ENCODE measurements at regions not wholly inside any gene's neighbourhood (a gene's known extent, or its start where the extent isn't known, plus 50 kb on each side); places are given as distances from the start of the nearest gene placed in this dataset.

GRCh38 chr6:22056398-22056797, 240.4 kb downstream of the PRL start:
- POLR2A ChIA-PET, result interaction anchor here (0.6 kb wide), 1 partner anchor 467 kb away, joined by 7 read pairs; no protein-coding TSS in a partner anchor
- no peak overlapping the region for H3K4me3 ChIP-seq (ENCODE audit: low read depth in 2 of 2, low read length in 2 of 2)
- H3K27ac ChIP-seq (ENCODE audit: low read length), result no peak overlapping the region
- in situ Hi-C loops (cut with HindIII; ENCODE audit: low pct_unique_long_range_greater_than_20kb, low sequenced_read_pairs) (no loop called here), intact Hi-C loops (cut with micrococcal nuclease; ENCODE audit: unreplicated experiment) (no loop called here)
- no peaks in the 10 kb centered on the region for H3K4me1 ChIP-seq (ENCODE audit: control insufficient read depth, insufficient read depth, low read length)
- H3K27me3 ChIP-seq (ENCODE audit: control insufficient read depth, insufficient read depth, low read length), result no peaks in the 10 kb centered on the region
- ATAC-seq, result no peak
- CTCF ChIA-PET, result no interaction called here
- H3K9me3 ChIP-seq (ENCODE audit: control insufficient read depth, insufficient read depth, low read depth, low read length), result no peaks in the 10 kb centered on the region
- no peaks in the 10 kb centered on the region for H3K36me3 ChIP-seq (ENCODE audit: control insufficient read depth, insufficient read depth, low read length)
- BruUV-seq (replicated peaks), result no TSS peak
- TF ChIP-seq POLR2AphosphoS5 (IDR thresholded peaks at IDR 0.05; ENCODE audit: low read depth, low read length) (no peak), TCF7L2 (IDR thresholded peaks at IDR 0.05; ENCODE audit: low read depth, low read length) (no peak)
- no peak for DNase-seq (ENCODE audit: low read depth, low spot score)

- Histone ChIP-seq H3K9me3 (ENCODE audit: control insufficient read depth, insufficient read depth, low read depth, low read length) (no peaks in the 10 kb centered on the region), H3K4me3 (ENCODE audit: low read depth in 2 of 2, low read length in 2 of 2) (no peak overlapping the region), H3K27me3 (ENCODE audit: control insufficient read depth, insufficient read depth, low read length) (no peaks in the 10 kb centered on the region), H3K36me3 (ENCODE audit: control insufficient read depth, insufficient read depth, low read length) (no peaks in the 10 kb centered on the region), H3K27ac (ENCODE audit: low read length) (no peak overlapping the region), H3K4me1 (ENCODE audit: control insufficient read depth, insufficient read depth, low read length) (no peaks in the 10 kb centered on the region)
- intact Hi-C loops (cut with micrococcal nuclease; ENCODE audit: unreplicated experiment) (no loop called here), in situ Hi-C loops (cut with HindIII; ENCODE audit: low pct_unique_long_range_greater_than_20kb, low sequenced_read_pairs) (no loop called here)
- ATAC-seq (no peak), DNase-seq (ENCODE audit: low read depth, low spot score) (no peak)
- CTCF ChIA-PET, result no interaction called here
- POLR2A ChIA-PET, result no interaction called here
- no peak for TF ChIP-seq POLR2AphosphoS5 (IDR thresholded peaks at IDR 0.05; ENCODE audit: low read depth, low read length)
- no peak for TF ChIP-seq TCF7L2 (IDR thresholded peaks at IDR 0.05; ENCODE audit: low read depth, low read length)
- no peak for TF ChIP-seq REST (IDR thresholded peaks at IDR 0.05; ENCODE audit: insufficient read depth in 1 of 2, low read depth in 2 of 2, low read length in 1 of 2)
- TF ChIP-seq SIN3A (IDR thresholded peaks at IDR 0.05; ENCODE audit: borderline replicate concordance, insufficient read depth, low read depth, low read length), result no peak
- no peak for TF ChIP-seq CTCF (IDR thresholded peaks at IDR 0.05)
- BruUV-seq (replicated peaks), result no TSS peak
Measured at GRCh38 chr6:22057962-22058361, 238.9 kb downstream of the PRL start.

GRCh38 chr6:22059126-22059525, 237.7 kb downstream of the PRL start:
- TF ChIP-seq TCF7L2 (IDR thresholded peaks at IDR 0.05; ENCODE audit: low read depth, low read length) (no peak), POLR2AphosphoS5 (IDR thresholded peaks at IDR 0.05; ENCODE audit: low read depth, low read length) (no peak), CTCF (IDR thresholded peaks at IDR 0.05) (no peak), SIN3A (IDR thresholded peaks at IDR 0.05; ENCODE audit: borderline replicate concordance, insufficient read depth, low read depth, low read length) (no peak), REST (IDR thresholded peaks at IDR 0.05; ENCODE audit: insufficient read depth in 1 of 2, low read depth in 2 of 2, low read length in 1 of 2) (no peak)
- H3K27me3 ChIP-seq (ENCODE audit: control insufficient read depth, insufficient read depth, low read length), result no peaks in the 10 kb centered on the region
- no peaks in the 10 kb centered on the region for H3K36me3 ChIP-seq (ENCODE audit: control insufficient read depth, insufficient read depth, low read length)
- ATAC-seq (no peak), DNase-seq (ENCODE audit: low read depth, low spot score) (no peak)
- in situ Hi-C loops (cut with HindIII; ENCODE audit: low pct_unique_long_range_greater_than_20kb, low sequenced_read_pairs), result no loop called here
- no peak overlapping the region for H3K27ac ChIP-seq (ENCODE audit: low read length)
- no TSS peak for BruUV-seq (replicated peaks)
- intact Hi-C loops (cut with micrococcal nuclease; ENCODE audit: unreplicated experiment), result no loop called here
- no peak overlapping the region for H3K4me3 ChIP-seq (ENCODE audit: low read depth in 2 of 2, low read length in 2 of 2)
- ChIA-PET POLR2A (no interaction called here), CTCF (no interaction called here)
- no peaks in the 10 kb centered on the region for H3K9me3 ChIP-seq (ENCODE audit: control insufficient read depth, insufficient read depth, low read depth, low read length)
- no peaks in the 10 kb centered on the region for H3K4me1 ChIP-seq (ENCODE audit: control insufficient read depth, insufficient read depth, low read length)
